ENCODE measurements at regions not wholly inside any gene's neighbourhood (a gene's known extent, or its start where the extent isn't known, plus 50 kb on each side); places are given as distances from the start of the nearest gene placed in this dataset.

- no peak for TF ChIP-seq CBX2 (IDR thresholded peaks at IDR 0.05; ENCODE audit: borderline replicate concordance, low read depth)
- TF ChIP-seq RNF2 (IDR thresholded peaks at IDR 0.05; ENCODE audit: borderline replicate concordance, low read depth) = no peak
- no peak for TF ChIP-seq HDAC2 (IDR thresholded peaks at IDR 0.05)
Measured at GRCh38 chr5:145223582-145223981, 611.6 kb downstream of the PRELID2 start.

Measured in A549 (cell line).